Duodenal mucosa (tissue), 2 donors: ENCODE measurements at regions not wholly inside any gene's neighbourhood (a gene's known extent, or its start where the extent isn't known, plus 50 kb on each side); places are given as distances from the start of the nearest gene placed in this dataset.

Experiments
- H3K27ac ChIP-seq: one replicate; pipeline ENCODE4 v1.7.0; 2013; ENCODE audit warnings: low read depth, low read length
- H3K27me3 ChIP-seq, 2 donors: one replicate each; pipeline ENCODE4 v1.7.0; 2013; ENCODE audit warnings: low read length in 2 of 2, control low read depth in 1 of 2; ENCODE audit not compliant: insufficient read depth in 2 of 2, control insufficient read depth in 1 of 2
- H3K36me3 ChIP-seq, 2 donors: one replicate each; pipeline ENCODE4 v1.7.0; 2013; ENCODE audit warnings: low read length in 2 of 2, control low read depth in 1 of 2; ENCODE audit not compliant: insufficient read depth in 2 of 2, control insufficient read depth in 1 of 2
- H3K4me1 ChIP-seq, 2 donors: one replicate each; pipeline ENCODE4 v1.7.0; 2013; ENCODE audit warnings: low read length in 2 of 2, control low read depth in 1 of 2; ENCODE audit not compliant: insufficient read depth in 2 of 2, control insufficient read depth in 1 of 2
- H3K4me3 ChIP-seq, 2 donors: one replicate each; pipeline ENCODE4 v1.7.0; 2013; ENCODE audit warnings: low read length in 2 of 2, low read depth in 1 of 2
- H3K9ac ChIP-seq, 2 donors: one replicate each; pipeline ENCODE4 v1.7.0; 2013; ENCODE audit warnings: low read length in 2 of 2, low read depth in 1 of 2
- H3K9me3 ChIP-seq, 2 donors: one replicate each; pipeline ENCODE4 v1.7.0; 2013; ENCODE audit warnings: low read length in 2 of 2, control low read depth in 1 of 2; ENCODE audit not compliant: control insufficient read depth in 1 of 2

DNA sequence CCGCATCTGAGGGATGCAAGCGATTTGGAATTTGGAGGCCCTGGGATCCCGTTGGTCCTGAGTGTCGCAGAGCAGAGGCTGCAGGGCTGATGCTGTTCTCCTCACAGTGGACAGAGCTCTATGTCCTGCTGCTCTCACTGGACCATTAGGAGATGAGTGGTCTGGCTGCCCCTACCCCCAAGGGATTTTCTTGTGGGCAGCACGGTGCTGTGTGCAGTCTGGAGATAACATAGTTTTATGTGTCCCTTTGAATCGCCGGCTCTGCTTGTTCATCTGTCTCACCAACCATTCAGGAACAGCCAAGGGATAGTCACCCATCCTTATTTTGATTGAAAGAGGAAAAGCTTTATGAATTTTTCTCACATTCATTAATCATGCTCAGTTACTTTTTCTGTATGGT, 49.9 kb downstream of the CHRM3 start:
- no peak overlapping the region for H3K4me3 ChIP-seq
- H3K4me1 ChIP-seq, result no peaks in the 10 kb centered on the region
- H3K36me3 ChIP-seq, result no peaks in the 10 kb centered on the region
- no peak overlapping the region for H3K27ac ChIP-seq
- no peak overlapping the region for H3K9ac ChIP-seq
- H3K9me3 ChIP-seq, result no peaks in the 10 kb centered on the region
- H3K27me3 ChIP-seq, result no peaks in the 10 kb centered on the region

- no peaks in the 10 kb centered on the region for H3K36me3 ChIP-seq
- no peaks in the 10 kb centered on the region for H3K27me3 ChIP-seq
- no peak overlapping the region for H3K4me3 ChIP-seq
- no peaks in the 10 kb centered on the region for H3K4me1 ChIP-seq
- no peak overlapping the region for H3K9ac ChIP-seq
- H3K9me3 ChIP-seq, result no peaks in the 10 kb centered on the region
- H3K27ac ChIP-seq, result no peak overlapping the region
Measured at GRCh38 chr1:239437822-239438221, 51.5 kb downstream of the CHRM3 start.

DNA sequence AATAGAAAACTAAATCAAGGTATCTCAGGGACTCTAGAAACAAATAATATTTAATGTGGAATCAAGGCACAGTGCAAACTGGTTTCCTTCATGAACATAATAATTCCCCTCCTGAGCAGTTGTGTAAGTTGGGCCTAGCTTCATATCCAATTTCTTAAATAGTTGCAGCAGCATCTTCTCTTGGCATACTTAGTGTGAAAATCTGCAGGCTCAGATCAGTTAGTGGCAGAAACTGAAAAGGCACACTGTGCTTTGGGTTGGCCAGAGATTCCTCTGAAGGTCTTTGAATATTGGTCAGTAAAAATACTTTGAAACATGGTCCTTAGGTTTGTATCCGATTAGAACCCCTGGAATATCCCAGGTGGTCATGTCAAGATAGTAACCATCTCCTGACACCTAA, 52.5 kb downstream of the CHRM3 start:
- no peaks in the 10 kb centered on the region for H3K36me3 ChIP-seq
- H3K9me3 ChIP-seq, result no peaks in the 10 kb centered on the region
- no peak overlapping the region for H3K27ac ChIP-seq
- H3K4me3 ChIP-seq, result no peak overlapping the region
- no peak overlapping the region for H3K9ac ChIP-seq
- no peaks in the 10 kb centered on the region for H3K27me3 ChIP-seq
- H3K4me1 ChIP-seq, result no peaks in the 10 kb centered on the region

DNA sequence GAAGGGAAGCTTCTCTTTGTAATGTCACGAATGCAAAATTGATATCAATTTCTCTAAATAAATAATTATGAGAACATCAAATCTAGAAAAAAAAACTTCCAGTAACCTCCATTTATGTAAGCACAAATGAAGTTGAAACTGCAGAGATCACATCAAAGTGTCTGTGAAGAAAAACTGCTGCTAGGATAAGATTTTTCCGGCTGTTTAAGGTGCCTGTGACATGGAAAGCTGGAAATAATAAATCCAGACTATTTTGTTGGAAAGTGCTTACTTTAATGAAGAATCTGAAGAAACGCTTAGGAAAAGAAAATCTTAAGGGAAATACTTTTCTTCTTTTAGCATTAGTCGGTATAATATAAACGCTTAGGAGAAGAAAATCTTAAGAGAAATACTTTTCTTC, 57.0 kb downstream of the CHRM3 start:
- H3K9ac ChIP-seq, result no peak overlapping the region
- no peak overlapping the region for H3K27ac ChIP-seq
- H3K27me3 ChIP-seq, result no peaks in the 10 kb centered on the region
- no peaks in the 10 kb centered on the region for H3K9me3 ChIP-seq
- no peak overlapping the region for H3K4me3 ChIP-seq
- H3K4me1 ChIP-seq, result no peaks in the 10 kb centered on the region
- H3K36me3 ChIP-seq, result no peaks in the 10 kb centered on the region

GRCh38 chr1:239446611-239447010, 60.2 kb downstream of the CHRM3 start:
- Histone ChIP-seq H3K9me3 (no peaks in the 10 kb centered on the region), H3K4me3 (no peak overlapping the region), H3K27ac (no peak overlapping the region), H3K27me3 (no peaks in the 10 kb centered on the region), H3K9ac (no peak overlapping the region), H3K36me3 (no peaks in the 10 kb centered on the region), H3K4me1 (no peaks in the 10 kb centered on the region)

DNA sequence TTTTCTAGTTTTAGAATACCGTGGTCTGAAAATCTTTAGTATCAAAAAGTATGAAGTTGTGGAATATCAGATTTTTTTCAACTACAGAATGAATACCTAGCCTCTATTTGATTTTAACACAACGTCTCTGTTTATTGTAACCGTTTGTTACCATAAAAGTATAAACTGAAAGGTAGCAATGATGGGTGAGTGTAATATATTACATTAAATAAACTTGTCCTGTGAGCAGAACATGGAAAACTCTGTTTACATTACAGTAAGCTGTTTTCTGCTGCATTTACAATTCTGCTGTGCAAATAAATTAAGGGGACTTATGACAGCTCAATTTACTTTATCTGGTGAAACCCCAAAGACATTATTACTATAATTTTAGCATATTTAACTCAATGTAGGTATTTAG, 62.5 kb downstream of the CHRM3 start:
- Histone ChIP-seq H3K9me3 (no peaks in the 10 kb centered on the region), H3K9ac (no peak overlapping the region), H3K4me3 (no peak overlapping the region), H3K36me3 (no peaks in the 10 kb centered on the region), H3K4me1 (no peaks in the 10 kb centered on the region), H3K27me3 (no peaks in the 10 kb centered on the region), H3K27ac (no peak overlapping the region)

- Histone ChIP-seq H3K4me3 (no peak overlapping the region), H3K4me1 (no peaks in the 10 kb centered on the region), H3K27me3 (no peaks in the 10 kb centered on the region), H3K36me3 (no peaks in the 10 kb centered on the region), H3K9me3 (peaks cover 9 to 10% of the 10 kb centered on the region in 2 donors), H3K9ac (no peak overlapping the region), H3K27ac (no peak overlapping the region)
Measured at GRCh38 chr1:239455743-239456142, 69.4 kb downstream of the CHRM3 start.

DNA sequence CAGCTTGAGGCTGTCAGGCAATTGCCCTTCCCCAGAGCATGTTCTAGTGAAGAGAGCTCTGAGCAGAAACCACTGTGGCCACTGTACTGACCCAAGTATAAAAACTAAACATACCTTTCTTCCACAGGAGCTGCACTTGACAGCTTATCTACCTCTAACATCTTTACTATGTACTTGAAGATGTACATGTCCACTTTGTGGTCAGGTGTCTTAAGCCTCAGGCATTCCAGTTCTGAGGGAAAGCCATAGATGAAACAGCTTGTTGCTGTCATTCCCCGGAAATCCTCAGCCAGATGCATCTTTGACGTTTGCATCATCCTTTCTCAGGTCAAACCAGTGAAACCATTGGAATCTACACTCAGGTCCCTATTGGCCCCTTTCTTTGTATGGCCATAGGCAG, 70.4 kb downstream of the CHRM3 start:
- Histone ChIP-seq H3K27me3 (no peaks in the 10 kb centered on the region), H3K9me3 (peaks cover 9 to 10% of the 10 kb centered on the region in 2 donors), H3K36me3 (no peaks in the 10 kb centered on the region), H3K4me1 (no peaks in the 10 kb centered on the region), H3K9ac (no peak overlapping the region), H3K4me3 (no peak overlapping the region), H3K27ac (no peak overlapping the region)

DNA sequence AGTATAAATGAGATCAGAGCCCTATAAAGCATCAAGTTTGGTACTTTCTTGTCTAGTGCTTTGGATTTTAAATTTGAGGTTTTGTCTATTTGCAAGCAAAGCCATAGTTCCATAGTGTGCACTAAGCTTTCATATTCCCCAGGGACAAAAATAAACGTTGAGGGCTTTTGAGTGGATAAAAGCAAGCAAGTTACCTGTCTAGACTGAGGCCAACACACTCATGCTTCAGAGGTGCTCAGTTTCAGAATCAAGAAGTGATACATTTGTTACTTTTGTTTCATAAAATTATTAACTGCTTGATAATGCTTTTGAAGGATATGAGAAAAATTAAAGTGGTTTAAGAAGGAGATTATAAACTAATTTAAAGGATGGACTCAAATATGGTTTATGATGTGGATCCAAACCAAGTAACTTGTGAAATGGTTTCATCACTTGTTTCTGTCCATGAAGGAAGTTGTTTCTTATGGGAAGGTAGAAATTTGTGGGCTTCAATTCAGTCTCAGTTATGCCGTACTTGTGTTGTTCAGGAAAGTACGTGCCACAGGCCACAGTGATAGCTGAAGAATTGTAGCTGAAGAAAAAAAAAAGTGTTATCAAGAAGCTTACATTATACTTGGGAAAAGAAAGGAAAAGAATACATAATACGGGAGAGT, 71.2 kb downstream of the CHRM3 start:
- Histone ChIP-seq H3K36me3 (no peaks in the 10 kb centered on the region), H3K27me3 (no peaks in the 10 kb centered on the region), H3K9ac (no peak overlapping the region), H3K27ac (no peak overlapping the region), H3K4me1 (no peaks in the 10 kb centered on the region), H3K4me3 (no peak overlapping the region), H3K9me3 (peaks cover 9 to 10% of the 10 kb centered on the region in 2 donors)

GRCh38 chr1:239458144-239458500, 71.8 kb downstream of the CHRM3 start:
- H3K27ac ChIP-seq, result no peak overlapping the region
- no peaks in the 10 kb centered on the region for H3K27me3 ChIP-seq
- no peak overlapping the region for H3K4me3 ChIP-seq
- H3K9ac ChIP-seq, result no peak overlapping the region
- peaks cover 9 to 10% of the 10 kb centered on the region in 2 donors for H3K9me3 ChIP-seq
- no peaks in the 10 kb centered on the region for H3K4me1 ChIP-seq
- no peaks in the 10 kb centered on the region for H3K36me3 ChIP-seq

DNA sequence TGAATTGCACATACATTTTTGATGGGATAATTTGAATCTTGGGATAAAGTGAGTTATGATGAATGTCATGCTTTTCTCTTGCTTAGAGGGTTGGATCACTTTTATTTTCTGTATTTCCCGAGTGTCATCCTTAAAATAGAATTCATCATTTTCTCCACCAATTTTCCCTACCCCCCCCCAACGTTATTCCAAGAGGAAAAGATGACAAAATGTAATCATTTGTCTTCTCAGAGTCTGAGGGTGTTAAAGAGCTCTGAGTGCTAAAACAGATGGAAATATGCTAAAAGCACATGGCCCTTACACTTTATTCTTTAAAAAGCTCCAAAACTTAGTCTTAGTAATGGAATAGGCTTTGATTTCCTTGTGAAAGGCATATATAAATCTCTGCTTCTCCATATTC, 81.4 kb downstream of the CHRM3 start:
- Histone ChIP-seq H3K27ac (no peak overlapping the region), H3K9me3 (no peaks in the 10 kb centered on the region), H3K27me3 (no peaks in the 10 kb centered on the region), H3K9ac (no peak overlapping the region), H3K36me3 (no peaks in the 10 kb centered on the region), H3K4me3 (no peak overlapping the region), H3K4me1 (no peaks in the 10 kb centered on the region)
